ENCODE measurements at regions not wholly inside any gene's neighbourhood (a gene's known extent, or its start where the extent isn't known, plus 50 kb on each side); places are given as distances from the start of the nearest gene placed in this dataset.

- no peaks in the 10 kb centered on the region for H3K4me1 ChIP-seq (replicated peaks in 1 of 2; ENCODE audit: control insufficient read depth in 2 of 2, insufficient read depth in 2 of 2, low read length in 2 of 2)
- no peak overlapping the region for H3K4me3 ChIP-seq
- BruUV-seq (replicated peaks), result no TSS peak
- no peak overlapping the region for H3K4me2 ChIP-seq (ENCODE audit: insufficient read depth, low read length)
- no peak overlapping the region for H3K9ac ChIP-seq (ENCODE audit: insufficient read depth in 1 of 2, low read depth in 2 of 2, low read length in 2 of 2)
- no peak overlapping the region for H3K27ac ChIP-seq (ENCODE audit: extremely low read depth, low read depth, low read length)
- FAIRE-seq, result no peak
- no peak for ATAC-seq
- intact Hi-C loops (cut with micrococcal nuclease) (no loop called here), in situ Hi-C loops (cut with MboI) (no loop called here)
- H3K27me3 ChIP-seq (ENCODE audit: control insufficient read depth in 2 of 2, insufficient read depth in 2 of 2, low read length in 2 of 2), result no peaks in the 10 kb centered on the region
- H2AFZ ChIP-seq (ENCODE audit: low read depth, low read length), result no peak overlapping the region
- no peaks in the 10 kb centered on the region for H3K9me1 ChIP-seq (ENCODE audit: control insufficient read depth, insufficient read depth, low read length)
- ChIA-PET POLR2A (no interaction called here), CTCF (ENCODE audit: low intra/inter-chr PET ratio) (no interaction called here)
- no peaks in the 10 kb centered on the region for H3K36me3 ChIP-seq (ENCODE audit: control insufficient read depth, insufficient read depth, low read length)
- WGBS (ENCODE audit: insufficient coverage, low coverage, missing lambda C conversion rate), result 0% methylated on average over 3 of the region's 3 CpGs
- H4K20me1 ChIP-seq (replicated peaks; ENCODE audit: control insufficient read depth, insufficient read depth, low read length), result no peaks in the 10 kb centered on the region
- H3K79me2 ChIP-seq (ENCODE audit: control insufficient read depth, insufficient read depth, low read length), result no peaks in the 10 kb centered on the region
- no peak for DNase-seq (ENCODE audit: extremely low read depth in 1 of 4, low spot score in 3 of 4)
- H3K9me3 ChIP-seq (replicated peaks; ENCODE audit: control insufficient read depth, insufficient read depth, low read depth, low read length), result no peaks in the 10 kb centered on the region
- TF ChIP-seq ZBTB17 (CRISPR knock-in tag; IDR thresholded peaks at IDR 0.05), result no peak
- TF ChIP-seq PBX2 (CRISPR knock-in tag; IDR thresholded peaks at IDR 0.05; ENCODE audit: low read depth), result no peak
- no peak for TF ChIP-seq PBX2 (tag; conservative IDR thresholded peaks at IDR 0.05; ENCODE audit: low read depth)
- TF ChIP-seq BHLHE40 (IDR thresholded peaks at IDR 0.05; ENCODE audit: low read length), result no peak
- TF ChIP-seq PRDM10 (IDR thresholded peaks at IDR 0.05; ENCODE audit: partially characterized antibody), result no peak
- no peak for TF ChIP-seq ZNF445 (CRISPR knock-in tag; IDR thresholded peaks at IDR 0.05; ENCODE audit: low read depth)
- no peak for TF ChIP-seq ZNF766 (CRISPR knock-in tag; conservative IDR thresholded peaks at IDR 0.05)
- TF ChIP-seq DNMT1 (IDR thresholded peaks at IDR 0.05), result no peak
- TF ChIP-seq VEZF1 (CRISPR knock-in tag; IDR thresholded peaks at IDR 0.05), result no peak
- no peak for TF ChIP-seq ZNF589 (CRISPR knock-in tag; IDR thresholded peaks at IDR 0.05; ENCODE audit: low read depth)
- no peak for TF ChIP-seq CHD1 (IDR thresholded peaks at IDR 0.05; ENCODE audit: low read length)
- no peak for TF ChIP-seq MAFF (IDR thresholded peaks at IDR 0.05; ENCODE audit: low read length)
- no peak for TF ChIP-seq ELK1 (CRISPR knock-in tag; IDR thresholded peaks at IDR 0.05)
- TF ChIP-seq ETV5 (CRISPR knock-in tag; IDR thresholded peaks at IDR 0.05; ENCODE audit: low read depth), result no peak
- no peak for TF ChIP-seq IFI16 (CRISPR knock-in tag; IDR thresholded peaks at IDR 0.05)
- no peak for TF ChIP-seq SNAPC5 (CRISPR knock-in tag; IDR thresholded peaks at IDR 0.05)
Measured at GRCh38 chr5:87899721-87900131, 368.9 kb downstream of the TMEM161B start.

Measured in K562 (cell line).